Smooth muscle cell (in vitro differentiated cells): ENCODE measurements at regions not wholly inside any gene's neighbourhood (a gene's known extent, or its start where the extent isn't known, plus 50 kb on each side); places are given as distances from the start of the nearest gene placed in this dataset.

ENCODE experiments used
- DNase-seq: peaks from one replicate; lab custom pipeline; 2025; ENCODE audit not compliant: unreplicated experiment; lab: John Stamatoyannopoulos, UW
- H2AFZ ChIP-seq: fragments of 200-600 bp; sonication (generic); 2 replicates; pipeline ENCODE4 v1.6.0; 2016; ENCODE audit warnings: antibody characterized with exemption, low read depth, mild to moderate bottlenecking
- H3F3A ChIP-seq: fragments of 200-600 bp; sonication (generic); 2 replicates; pipeline ENCODE4 v1.6.0; 2017; ENCODE audit warnings: antibody characterized with exemption, low read depth
- H3K27ac ChIP-seq: fragments of 200-600 bp; sonication (generic); 2 replicates; pipeline ENCODE4 v1.5.1; 2016; ENCODE audit warnings: low read depth, mild to moderate bottlenecking
- H3K27me3 ChIP-seq: fragments of 200-600 bp; sonication (generic); 2 replicates; pipeline ENCODE4 v1.6.1; 2016; ENCODE audit warnings: low read depth, mild to moderate bottlenecking
- H3K36me3 ChIP-seq: fragments of 200-600 bp; sonication (generic); 2 replicates; pipeline ENCODE4 v1.5.1; 2016; ENCODE audit warnings: low read depth
- H3K4me1 ChIP-seq: fragments of 200-600 bp; sonication (generic); 2 replicates; pipeline ENCODE4 v1.5.1; 2016; ENCODE audit warnings: low read depth
- H3K4me2 ChIP-seq: fragments of 200-600 bp; sonication (generic); 2 replicates; pipeline ENCODE4 v1.6.0; 2016; ENCODE audit warnings: mild to moderate bottlenecking
- H3K4me3 ChIP-seq: fragments of 200-600 bp; sonication (generic); 2 replicates; pipeline ENCODE4 v1.5.1; 2016; ENCODE audit warnings: mild to moderate bottlenecking
- H3K79me2 ChIP-seq: fragments of 200-600 bp; sonication (generic); 2 replicates; pipeline ENCODE4 v1.6.0; 2016; ENCODE audit warnings: low read depth, mild to moderate bottlenecking
- H3K9ac ChIP-seq: fragments of 200-600 bp; sonication (generic); 2 replicates; pipeline ENCODE4 v1.6.0; 2016; ENCODE audit warnings: low read depth
- H3K9me3 ChIP-seq: fragments of 200-600 bp; sonication (generic); replicated peaks from 2 replicates; pipeline ENCODE4 v1.5.1; 2016; ENCODE audit warnings: low read depth
- H4K20me1 ChIP-seq: fragments of 200-600 bp; sonication (generic); 2 replicates; pipeline ENCODE4 v1.6.0; 2016; ENCODE audit warnings: low read depth
- CTCF ChIP-seq: fragments of 200-600 bp; sonication (generic); IDR thresholded peaks from 2 replicates; pipeline ENCODE4 v1.5.1; 2017; ENCODE audit warnings: borderline replicate concordance, mild to moderate bottlenecking, antibody characterized with exemption; ENCODE audit not compliant: insufficient read depth, poor library complexity, severe bottlenecking
- WGBS: methylation state at CpG from one replicate; pipeline ENCODE4 v1.1.7; 2016; ENCODE audit warnings: low lambda C conversion rate; 5-methylcytosine and 5-hydroxymethylcytosine counted together

GRCh38 chr5:106766916-106767315 is 903.8 kb downstream of the EFNA5 start:
- no peak for TF ChIP-seq CTCF
- Histone ChIP-seq H2AFZ (no peak overlapping the region), H4K20me1 (no peaks in the 10 kb centered on the region), H3K4me2 (no peak overlapping the region), H3K9ac (no peak overlapping the region), H3F3A (no peaks in the 10 kb centered on the region), H3K79me2 (no peaks in the 10 kb centered on the region), H3K36me3 (no peaks in the 10 kb centered on the region), H3K27me3 (no peaks in the 10 kb centered on the region), H3K9me3 (no peaks in the 10 kb centered on the region), H3K4me3 (no peak overlapping the region), H3K4me1 (no peaks in the 10 kb centered on the region), H3K27ac (no peak overlapping the region)
- WGBS: 76% methylated on average over 2 of the region's 2 CpGs
- no peak for DNase-seq

GRCh38 chr5:106759581-106759980 is 911.2 kb downstream of the EFNA5 start:
- no peaks in the 10 kb centered on the region for H3K9me3 ChIP-seq
- H3K4me3 ChIP-seq: no peak overlapping the region
- no peak for DNase-seq
- no peak overlapping the region for H3K9ac ChIP-seq
- WGBS: 64% methylated on average over 3 of the region's 3 CpGs
- H3F3A ChIP-seq: no peaks in the 10 kb centered on the region
- no peaks in the 10 kb centered on the region for H3K36me3 ChIP-seq
- no peaks in the 10 kb centered on the region for H4K20me1 ChIP-seq
- no peak overlapping the region for H2AFZ ChIP-seq
- no peak overlapping the region for H3K4me2 ChIP-seq
- H3K4me1 ChIP-seq: no peaks in the 10 kb centered on the region
- TF ChIP-seq CTCF: no peak
- H3K27me3 ChIP-seq: no peaks in the 10 kb centered on the region
- no peak overlapping the region for H3K27ac ChIP-seq
- H3K79me2 ChIP-seq: no peaks in the 10 kb centered on the region

- DNase-seq: no peak
- Histone ChIP-seq H4K20me1 (no peaks in the 10 kb centered on the region), H3K4me1 (no peaks in the 10 kb centered on the region), H3K9me3 (no peaks in the 10 kb centered on the region), H3K36me3 (no peaks in the 10 kb centered on the region), H3K79me2 (no peaks in the 10 kb centered on the region), H3K27ac (no peak overlapping the region), H2AFZ (no peak overlapping the region), H3K4me3 (no peak overlapping the region), H3K9ac (no peak overlapping the region), H3K27me3 (no peaks in the 10 kb centered on the region), H3K4me2 (no peak overlapping the region), H3F3A (no peaks in the 10 kb centered on the region)
- 79% methylated on average over 1 of the region's 1 CpG for WGBS
- no peak for TF ChIP-seq CTCF
These were observed 911.6 kb downstream of the EFNA5 start for GRCh38 chr5:106759152-106759551.

- H3K36me3 ChIP-seq: no peaks in the 10 kb centered on the region
- H3F3A ChIP-seq: no peaks in the 10 kb centered on the region
- no peaks in the 10 kb centered on the region for H4K20me1 ChIP-seq
- no peak overlapping the region for H2AFZ ChIP-seq
- no peak overlapping the region for H3K27ac ChIP-seq
- no peaks in the 10 kb centered on the region for H3K4me1 ChIP-seq
- no peak for DNase-seq
- H3K27me3 ChIP-seq: no peaks in the 10 kb centered on the region
- no peak for TF ChIP-seq CTCF
- no peak overlapping the region for H3K4me3 ChIP-seq
- 88% methylated on average over 3 of the region's 3 CpGs for WGBS
- H3K9ac ChIP-seq: no peak overlapping the region
- H3K4me2 ChIP-seq: no peak overlapping the region
- H3K79me2 ChIP-seq: no peaks in the 10 kb centered on the region
- H3K9me3 ChIP-seq: no peaks in the 10 kb centered on the region
These were observed 913.1 kb downstream of the EFNA5 start for GRCh38 chr5:106757672-106758071.
